IPS DF 19.7 (cell line): ENCODE measurements at regions not wholly inside any gene's neighbourhood (a gene's known extent, or its start where the extent isn't known, plus 50 kb on each side); places are given as distances from the start of the nearest gene placed in this dataset.
A peak's percentile ranks its signal among the peaks of the same experiment; 100 is the strongest.

Experiments used
- DNase-seq: peaks from one replicate; pipeline ENCODE4 v3.0.0-alpha.2; 2013; ENCODE audit warnings: low read depth, low spot score

GRCh38 chr3:176969066-176969465, 228.2 kb downstream of the TBL1XR1 start:
- DNase-seq: no peak

- no peak for DNase-seq
These were observed 228.7 kb downstream of the TBL1XR1 start for GRCh38 chr3:176968631-176969030.

GRCh38 chr3:176967522-176967921, 229.8 kb downstream of the TBL1XR1 start:
- DNase-seq: no peak

- no peak for DNase-seq
These were observed 232.6 kb downstream of the TBL1XR1 start for GRCh38 chr3:176964661-176965060.

- peak; percentile 25 for DNase-seq
These were observed 235.4 kb downstream of the TBL1XR1 start for GRCh38 chr3:176961916-176962315.

- DNase-seq: no peak
These were observed 237.4 kb downstream of the TBL1XR1 start for GRCh38 chr3:176959867-176960266.

GRCh38 chr3:176958560-176958959, 238.7 kb downstream of the TBL1XR1 start:
- no peak for DNase-seq

GRCh38 chr3:176954517-176954916, 242.8 kb downstream of the TBL1XR1 start:
- no peak for DNase-seq

- DNase-seq: no peak
These were observed 243.9 kb downstream of the TBL1XR1 start for GRCh38 chr3:176953106-176954060.

GRCh38 chr3:176951586-176952292, 245.5 kb downstream of the TBL1XR1 start:
- DNase-seq: no peak

GRCh38 chr3:176951144-176951543, 246.1 kb downstream of the TBL1XR1 start:
- DNase-seq: no peak

- no peak for DNase-seq
These were observed 246.5 kb downstream of the TBL1XR1 start for GRCh38 chr3:176950743-176951142.

- no peak for DNase-seq
These were observed 249.1 kb downstream of the TBL1XR1 start for GRCh38 chr3:176948151-176948550.

- DNase-seq: no peak
These were observed 251.1 kb downstream of the TBL1XR1 start for GRCh38 chr3:176946202-176946601.

- no peak for DNase-seq
These were observed 255.0 kb downstream of the TBL1XR1 start for GRCh38 chr3:176942305-176942704.

GRCh38 chr3:176941689-176942088, 255.6 kb downstream of the TBL1XR1 start:
- DNase-seq: no peak

GRCh38 chr3:176939022-176939817, 258.1 kb downstream of the TBL1XR1 start:
- DNase-seq: no peak

GRCh38 chr3:176937994-176938393, 259.3 kb downstream of the TBL1XR1 start:
- no peak for DNase-seq

GRCh38 chr3:176937541-176937940, 259.7 kb downstream of the TBL1XR1 start:
- no peak for DNase-seq

GRCh38 chr3:176935194-176935888, 261.9 kb downstream of the TBL1XR1 start:
- no peak for DNase-seq

GRCh38 chr3:176934698-176935097, 262.6 kb downstream of the TBL1XR1 start:
- no peak for DNase-seq
